ENCODE measurements at regions not wholly inside any gene's neighbourhood (a gene's known extent, or its start where the extent isn't known, plus 50 kb on each side); places are given as distances from the start of the nearest gene placed in this dataset.

- TF ChIP-seq POLR2AphosphoS5 (IDR thresholded peaks at IDR 0.05; ENCODE audit: insufficient read depth, low read depth, low read length) (no peak), POLR2A (IDR thresholded peaks at IDR 0.05; ENCODE audit: low read depth, low read length) (no peak), MYC (IDR thresholded peaks at IDR 0.05; ENCODE audit: low read depth, low read length) (no peak)
- TF ChIP-seq, protein P1, sequence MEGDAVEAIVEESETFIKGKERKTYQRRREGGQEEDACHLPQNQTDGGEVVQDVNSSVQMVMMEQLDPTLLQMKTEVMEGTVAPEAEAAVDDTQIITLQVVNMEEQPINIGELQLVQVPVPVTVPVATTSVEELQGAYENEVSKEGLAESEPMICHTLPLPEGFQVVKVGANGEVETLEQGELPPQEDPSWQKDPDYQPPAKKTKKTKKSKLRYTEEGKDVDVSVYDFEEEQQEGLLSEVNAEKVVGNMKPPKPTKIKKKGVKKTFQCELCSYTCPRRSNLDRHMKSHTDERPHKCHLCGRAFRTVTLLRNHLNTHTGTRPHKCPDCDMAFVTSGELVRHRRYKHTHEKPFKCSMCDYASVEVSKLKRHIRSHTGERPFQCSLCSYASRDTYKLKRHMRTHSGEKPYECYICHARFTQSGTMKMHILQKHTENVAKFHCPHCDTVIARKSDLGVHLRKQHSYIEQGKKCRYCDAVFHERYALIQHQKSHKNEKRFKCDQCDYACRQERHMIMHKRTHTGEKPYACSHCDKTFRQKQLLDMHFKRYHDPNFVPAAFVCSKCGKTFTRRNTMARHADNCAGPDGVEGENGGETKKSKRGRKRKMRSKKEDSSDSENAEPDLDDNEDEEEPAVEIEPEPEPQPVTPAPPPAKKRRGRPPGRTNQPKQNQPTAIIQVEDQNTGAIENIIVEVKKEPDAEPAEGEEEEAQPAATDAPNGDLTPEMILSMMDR (IDR thresholded peaks at IDR 0.05; ENCODE audit: extremely low read depth in 1 of 2, insufficient read depth in 1 of 2, low read depth in 1 of 2, low read length in 2 of 2), result no peak
Measured at GRCh38 chr2:161480123-161480522, 64.0 kb downstream of the TBR1 start.
